Mucosa of gallbladder (tissue), 1 donor: ENCODE measurements at regions not wholly inside any gene's neighbourhood (a gene's known extent, or its start where the extent isn't known, plus 50 kb on each side); places are given as distances from the start of the nearest gene placed in this dataset.

Experiments
- DNase-seq: peaks from one replicate; pipeline ENCODE4 v3.0.0-alpha.2; 2020; ENCODE audit warnings: low spot score
- donor health status: DM: no; HTN: no; CAD: no.

- no peak for DNase-seq
Observed at GRCh38 chr12:126362964-126363363, 1297.7 kb downstream of the AACS start.

- no peak for DNase-seq
Observed at GRCh38 chr12:126369487-126370463, 1304.5 kb downstream of the AACS start.

GRCh38 chr12:126383506-126383905, 1318.3 kb downstream of the AACS start:
- DNase-seq: no peak

- no peak for DNase-seq
Observed at GRCh38 chr12:126384026-126384564, 1318.9 kb downstream of the AACS start.

GRCh38 chr12:126385785-126386184, 1320.5 kb downstream of the AACS start:
- no peak for DNase-seq

- DNase-seq: peak; percentile 17
Observed at GRCh38 chr12:126389220-126389841, 1324.1 kb downstream of the AACS start.

GRCh38 chr12:126389961-126390360, 1324.7 kb downstream of the AACS start:
- DNase-seq: no peak

- no peak for DNase-seq
Observed at GRCh38 chr12:126390969-126391566, 1325.8 kb downstream of the AACS start.

GRCh38 chr12:126396536-126396935, 1331.3 kb downstream of the AACS start:
- DNase-seq: no peak

GRCh38 chr12:126397071-126397581, 1331.9 kb downstream of the AACS start:
- no peak for DNase-seq

GRCh38 chr12:126397660-126398059, 1332.4 kb downstream of the AACS start:
- no peak for DNase-seq

GRCh38 chr12:126400831-126401230, 1335.6 kb downstream of the AACS start:
- DNase-seq: no peak

- no peak for DNase-seq
Observed at GRCh38 chr12:126404293-126404881, 1339.2 kb downstream of the AACS start.

- DNase-seq: no peak
Observed at GRCh38 chr12:126418400-126418799, 1353.2 kb downstream of the AACS start.

- no peak for DNase-seq
Observed at GRCh38 chr12:126419131-126419530, 1353.9 kb downstream of the AACS start.

GRCh38 chr12:126424696-126425095, 1359.5 kb downstream of the AACS start:
- no peak for DNase-seq

- DNase-seq: no peak
Observed at GRCh38 chr12:126425264-126425663, 1360.0 kb downstream of the AACS start.

- DNase-seq: no peak
Observed at GRCh38 chr12:126428769-126429168, 1363.5 kb downstream of the AACS start.

- DNase-seq: no peak
Observed at GRCh38 chr12:126430921-126431320, 1365.7 kb downstream of the AACS start.

- no peak for DNase-seq
Observed at GRCh38 chr12:126431767-126432166, 1366.5 kb downstream of the AACS start.

- DNase-seq: no peak
Observed at GRCh38 chr12:126432780-126433179, 1367.5 kb downstream of the AACS start.
